SK-N-SH (cell line): ENCODE measurements at regions not wholly inside any gene's neighbourhood (a gene's known extent, or its start where the extent isn't known, plus 50 kb on each side); places are given as distances from the start of the nearest gene placed in this dataset.

Experiments
- NFIC ChIP-seq: IDR thresholded peaks from 2 replicates; pipeline ENCODE4 v1.4.0; 2012; ENCODE audit warnings: borderline replicate concordance
- POLR2AphosphoS5 ChIP-seq: IDR thresholded peaks from 2 replicates; pipeline ENCODE4 v1.6.1; 2012; ENCODE audit warnings: low read depth, low read length
- RCOR1 ChIP-seq: fragments of 150-350 bp; IDR thresholded peaks from 2 replicates; pipeline ENCODE4 v1.6.1; 2017; ENCODE audit warnings: antibody characterized with exemption, low read length
- ZBTB33 ChIP-seq: IDR thresholded peaks from 2 replicates; pipeline ENCODE4 v1.4.0; 2012; ENCODE audit warnings: low read depth, borderline replicate concordance

GRCh38 chr2:45282646-45283045 lies 273.4 kb upstream of the SIX2 start:
- TF ChIP-seq RCOR1 (no peak), ZBTB33 (no peak), NFIC (no peak), POLR2AphosphoS5 (no peak)
